ENCODE measurements at regions not wholly inside any gene's neighbourhood (a gene's known extent, or its start where the extent isn't known, plus 50 kb on each side); places are given as distances from the start of the nearest gene placed in this dataset.
"Not testable (repeated sequence)": the region's sequence is repeated elsewhere in the genome, so short reads cannot be mapped to it uniquely, and the experiment has no call there.

DNA sequence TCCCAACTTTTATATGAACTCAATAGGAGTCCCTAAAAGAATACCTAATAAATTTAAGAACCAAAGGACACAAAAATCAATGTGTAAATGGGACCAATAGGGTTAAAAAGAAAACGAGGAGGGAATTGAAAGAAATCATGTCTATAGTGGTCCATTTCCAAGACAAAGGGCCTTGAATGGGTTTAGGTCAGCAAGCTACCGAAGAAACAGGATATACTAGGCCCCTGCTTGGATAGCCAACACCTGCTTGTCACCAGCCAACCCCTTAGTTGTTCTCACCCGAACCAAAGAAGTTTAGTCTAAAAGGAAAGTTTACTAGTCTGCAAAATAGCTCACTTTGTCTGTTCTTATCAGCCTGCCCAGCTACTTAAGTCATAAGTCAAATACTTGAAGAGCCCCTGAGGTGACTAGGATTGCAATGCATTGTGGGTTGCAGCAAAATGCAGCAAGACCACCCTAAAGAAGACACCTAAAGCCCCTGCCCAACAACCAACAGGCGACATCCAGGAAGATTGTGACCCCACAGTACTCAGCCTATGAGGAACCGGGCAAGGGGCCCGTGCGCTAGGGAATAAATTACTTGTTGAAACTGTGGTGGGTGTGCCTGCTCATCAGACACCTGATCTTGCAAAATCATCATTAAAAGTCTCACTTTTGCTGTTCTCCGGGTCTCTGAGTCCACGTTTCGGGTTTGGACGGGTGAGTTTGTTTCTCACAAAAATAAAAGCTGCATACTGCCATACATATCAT is 183.9 kb upstream of the PPP1R26 start:
- no peak for DNase-seq (ENCODE audit: low spot score)

DNA sequence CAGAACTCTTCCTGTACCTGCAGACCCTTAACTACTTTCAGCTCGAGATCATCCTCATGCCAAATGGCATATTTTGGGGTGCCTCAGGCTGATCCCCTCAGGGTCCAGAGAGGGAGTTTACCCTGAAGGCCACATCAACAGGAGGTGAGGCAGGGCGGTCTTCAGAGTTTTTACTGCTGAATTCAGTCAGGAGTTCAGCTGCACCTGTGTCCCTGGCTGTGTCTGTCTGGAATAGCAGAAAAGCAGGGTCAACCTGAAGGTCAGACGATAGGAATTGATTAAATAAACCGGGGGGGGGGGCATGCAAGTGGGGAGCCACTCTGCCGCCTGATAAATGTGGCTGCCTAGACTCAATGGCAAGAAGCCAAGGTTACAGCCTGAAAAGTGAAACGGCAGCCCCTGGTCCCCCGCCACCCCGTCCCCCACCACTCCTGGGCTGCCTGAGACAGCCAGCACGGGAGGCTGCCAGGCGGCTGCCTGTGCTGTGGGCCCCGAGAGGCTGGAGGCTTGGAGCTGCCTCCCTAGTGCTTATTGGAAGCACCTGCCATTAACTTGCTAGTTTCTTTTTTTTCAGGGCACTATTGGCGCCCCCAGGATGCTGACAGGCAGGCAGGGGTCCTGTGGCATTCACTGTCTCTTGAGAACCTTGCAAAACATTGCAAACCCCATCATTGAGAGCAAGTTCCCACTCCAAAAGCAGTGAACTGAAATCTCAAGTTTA is 182.7 kb upstream of the PPP1R26 start:
- no peak for DNase-seq (ENCODE audit: low spot score)

DNA sequence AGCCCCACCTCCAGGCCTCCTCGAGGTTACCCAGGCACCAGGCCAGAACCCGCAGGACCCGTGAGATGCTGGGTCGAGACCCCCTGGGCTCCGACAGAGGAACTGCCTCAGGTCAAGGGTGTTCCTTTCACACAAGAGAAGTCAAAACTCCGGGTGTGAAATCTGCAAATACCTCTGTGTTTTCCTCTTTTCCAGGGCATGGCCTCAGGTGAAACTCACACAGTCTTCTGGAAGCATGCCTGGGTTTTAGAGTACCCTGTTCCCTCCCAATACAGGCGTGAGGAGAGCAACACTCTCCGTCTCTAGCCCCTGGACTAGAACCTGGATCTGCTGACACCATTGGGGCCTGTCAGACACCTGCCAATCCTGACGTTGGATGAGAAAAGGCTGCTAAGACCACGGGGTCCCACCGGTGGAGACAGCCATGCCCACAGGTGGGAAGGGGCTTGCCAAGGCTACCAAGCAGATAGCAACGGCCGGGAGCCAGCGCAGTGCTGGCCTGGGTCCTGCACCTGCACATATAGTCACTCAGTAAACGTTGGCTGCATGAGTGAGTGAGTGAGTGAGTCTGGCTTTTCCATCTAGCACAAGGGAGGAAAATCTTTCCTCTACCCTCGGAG is 182.0 kb upstream of the PPP1R26 start:
- DNase-seq (ENCODE audit: low spot score) = no peak

DNA sequence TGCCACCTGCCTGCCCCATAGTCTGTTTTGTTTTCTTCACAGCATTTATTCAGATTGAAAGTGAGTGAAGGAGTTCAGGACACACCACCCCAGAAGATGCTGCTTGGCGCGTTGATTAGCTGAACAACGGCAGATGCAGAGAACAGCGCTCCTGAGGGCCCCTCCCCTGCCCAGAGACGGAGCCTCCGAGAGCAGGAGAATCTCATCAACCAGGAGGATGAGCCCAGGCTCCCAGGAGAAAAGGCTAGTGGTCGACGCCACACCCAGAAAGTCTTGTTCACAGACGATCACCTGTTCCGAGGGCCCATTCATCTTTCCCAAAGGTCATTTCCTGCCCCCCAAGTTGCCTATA is 180.4 kb upstream of the PPP1R26 start:
- DNase-seq (ENCODE audit: low spot score) = no peak

DNA sequence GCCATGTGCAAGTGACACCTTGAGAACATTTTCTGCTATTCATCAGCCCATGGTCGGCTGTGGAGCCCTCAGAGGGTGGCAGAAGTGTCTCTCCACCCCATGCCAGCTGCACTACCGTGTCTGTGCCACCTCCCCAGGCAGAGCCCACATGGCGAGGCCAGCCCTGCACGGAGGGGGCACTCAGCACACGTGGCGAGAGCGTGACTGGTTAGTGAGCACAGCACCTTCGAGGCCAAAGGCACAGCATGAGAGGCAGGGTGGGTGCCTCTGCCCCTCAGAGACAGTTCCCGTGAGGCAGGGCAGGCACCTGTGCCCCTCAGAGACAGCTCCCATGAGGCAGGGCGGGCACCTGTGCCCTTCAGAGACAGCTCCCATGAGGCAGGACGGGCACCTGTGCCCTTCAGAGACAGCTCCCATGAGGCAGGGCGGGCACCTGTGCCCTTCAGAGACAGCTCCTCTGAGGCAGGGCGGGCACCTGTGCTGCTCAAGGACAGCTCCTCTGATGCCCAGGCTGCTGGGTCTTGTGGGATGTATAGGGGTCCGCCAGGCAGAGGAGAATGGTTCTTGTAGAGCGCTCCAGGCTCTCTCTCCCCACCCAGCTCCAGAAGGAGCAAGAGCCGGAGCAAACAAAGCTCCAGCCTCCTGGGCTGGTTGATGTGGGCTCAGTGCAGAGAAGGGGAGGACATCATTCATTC is 179.8 kb upstream of the PPP1R26 start:
- DNase-seq (ENCODE audit: low spot score) = no peak

DNA sequence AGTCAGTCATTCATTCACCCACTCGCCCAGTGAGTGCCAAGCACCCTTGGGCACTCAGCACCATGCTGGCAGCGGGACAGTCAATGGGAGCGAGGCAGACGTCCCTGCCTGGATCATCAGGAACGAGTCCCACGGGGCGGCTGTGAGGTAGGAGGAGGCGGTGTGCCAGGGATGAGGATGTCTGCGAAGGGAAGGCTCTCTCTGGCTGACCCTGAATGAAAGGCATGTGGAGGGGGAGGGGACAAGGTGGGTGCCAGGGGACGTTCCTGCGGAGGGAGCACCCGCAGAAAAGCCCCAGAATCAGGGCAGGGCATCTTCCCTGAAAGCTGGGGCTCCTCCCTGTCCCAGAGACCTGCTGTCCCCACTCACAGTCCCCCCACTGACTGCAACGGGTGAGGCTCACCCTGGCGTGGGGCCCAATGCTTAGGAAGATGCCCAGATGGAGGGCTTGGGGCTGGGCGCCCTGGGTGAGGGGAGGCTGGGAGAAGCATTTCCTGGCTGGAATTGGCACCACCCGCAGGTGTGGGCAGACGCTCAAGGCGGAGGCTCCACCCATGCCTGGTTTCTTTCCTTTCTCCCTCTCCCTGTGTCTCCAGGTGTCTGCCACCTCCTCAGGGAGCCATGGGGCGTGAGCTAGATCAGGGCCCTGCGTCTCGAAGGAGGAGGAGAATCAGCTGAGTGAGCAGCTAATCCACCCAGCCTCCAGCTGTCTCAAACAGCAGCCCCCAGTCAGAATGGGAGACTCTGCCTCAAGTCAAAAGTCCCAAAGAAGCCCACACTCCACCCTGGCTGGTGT is 179.0 kb upstream of the PPP1R26 start:
- no peak for DNase-seq (ENCODE audit: low spot score)

DNA sequence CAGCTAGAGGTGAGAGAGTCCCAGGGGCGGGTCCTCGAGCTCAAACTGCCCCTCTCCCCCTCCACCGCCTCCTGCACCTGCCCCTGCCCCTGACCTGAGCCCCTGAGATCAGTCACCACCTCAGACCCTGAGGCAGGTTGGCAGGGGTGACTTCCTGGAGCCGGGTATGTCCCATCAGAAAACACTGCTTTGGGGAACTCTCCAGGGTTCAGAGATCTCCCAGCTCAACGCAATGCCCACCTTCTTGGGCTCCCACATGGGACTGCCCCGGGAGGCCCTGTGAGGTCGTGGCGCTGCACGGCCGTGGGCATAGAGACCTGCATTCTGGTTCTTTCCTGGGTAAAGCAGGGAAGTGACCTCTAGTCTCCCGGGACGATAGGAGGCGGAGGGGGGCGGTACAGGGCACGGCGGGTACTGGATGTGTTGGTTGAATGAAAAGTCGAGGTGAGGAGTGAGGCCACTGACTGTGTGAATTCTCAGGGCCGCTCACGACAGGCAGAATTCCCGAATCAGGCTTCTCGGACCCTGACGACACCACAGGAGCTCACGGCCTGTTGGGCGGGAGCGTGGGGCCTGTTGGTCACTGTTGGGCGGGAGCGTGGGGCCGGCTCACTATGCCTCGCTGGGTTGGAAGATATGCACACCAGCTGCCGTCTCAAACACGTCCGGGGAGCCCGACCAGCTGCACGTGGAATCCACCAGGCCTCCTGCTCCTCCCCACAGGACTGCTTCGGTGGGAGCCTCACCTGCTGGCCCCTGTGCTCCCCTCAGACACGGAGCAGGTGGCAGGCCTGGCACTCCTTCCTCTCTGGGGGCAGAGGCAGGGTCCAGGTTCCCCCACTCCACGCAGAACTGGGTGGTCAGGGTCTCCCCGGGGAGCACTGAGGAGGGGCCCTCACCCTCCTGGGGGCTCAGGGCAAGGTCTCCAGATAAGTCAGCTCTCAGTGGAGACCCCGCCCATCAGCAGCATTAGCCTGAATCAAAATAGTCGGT is 178.0 kb upstream of the PPP1R26 start:
- DNase-seq (ENCODE audit: low spot score) = no peak

DNA sequence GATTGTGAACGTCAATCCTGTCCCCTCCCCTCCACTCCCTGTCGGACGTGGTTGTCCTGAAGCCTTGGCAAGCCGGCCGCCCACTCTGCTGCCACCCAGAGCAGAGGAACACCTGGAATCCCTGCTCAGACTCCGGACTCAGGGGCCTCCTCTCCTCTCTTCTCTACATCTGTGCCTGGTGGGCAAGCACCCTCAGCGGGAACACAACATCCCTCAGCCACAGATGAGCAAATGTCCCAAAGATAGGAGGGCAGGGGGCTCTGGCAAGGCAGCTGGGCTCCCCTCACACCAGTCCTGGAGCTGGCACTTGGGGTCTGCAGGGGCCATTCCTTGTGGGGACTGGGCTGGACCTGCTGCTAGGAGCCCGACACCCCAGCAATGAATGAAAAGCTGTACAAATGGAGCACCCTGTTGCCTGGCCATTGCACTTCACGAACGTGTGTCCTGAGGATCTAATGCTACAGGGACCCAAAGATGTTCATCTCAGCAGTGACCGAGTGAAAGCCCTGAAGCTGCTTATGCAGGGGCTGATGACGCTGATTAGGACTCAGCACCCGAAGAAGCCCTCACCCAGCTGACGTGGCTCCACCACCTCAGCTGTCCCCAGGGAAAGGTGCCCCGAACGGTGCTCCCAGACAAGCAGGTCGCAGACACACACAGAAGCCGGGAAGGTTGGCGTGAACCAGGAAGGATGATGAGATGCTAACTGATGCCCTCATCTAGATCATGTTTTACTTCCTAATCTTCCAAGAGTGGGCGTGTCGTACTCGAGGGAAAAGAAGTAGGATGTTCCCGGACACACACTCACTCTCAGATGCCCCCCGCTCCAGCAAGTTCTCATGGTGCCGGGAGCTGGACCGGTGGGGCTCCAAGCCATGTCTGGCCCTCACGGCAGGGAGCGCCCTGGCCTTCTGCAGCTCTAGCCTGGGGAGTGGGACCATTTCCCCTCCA is 177.0 kb upstream of the PPP1R26 start:
- DNase-seq (ENCODE audit: low spot score) = no peak

DNA sequence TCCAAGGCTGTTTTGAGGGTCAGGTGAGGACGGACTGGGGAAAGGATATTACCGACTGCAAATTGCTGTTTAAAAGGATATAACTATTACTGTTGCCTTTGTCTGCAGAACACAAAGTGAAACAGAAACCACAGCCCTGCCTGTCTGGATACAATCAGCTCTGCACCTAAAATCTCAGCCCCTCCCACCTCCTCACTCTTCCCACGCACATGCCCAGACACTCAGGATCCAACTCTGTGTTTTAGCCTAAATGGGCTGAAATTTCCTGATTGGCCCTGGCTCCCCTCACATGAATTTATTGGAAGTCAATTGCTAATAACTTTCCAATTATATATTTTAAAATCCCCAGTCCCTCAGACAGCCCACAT is 176.3 kb upstream of the PPP1R26 start:
- no peak for DNase-seq (ENCODE audit: low spot score)

DNA sequence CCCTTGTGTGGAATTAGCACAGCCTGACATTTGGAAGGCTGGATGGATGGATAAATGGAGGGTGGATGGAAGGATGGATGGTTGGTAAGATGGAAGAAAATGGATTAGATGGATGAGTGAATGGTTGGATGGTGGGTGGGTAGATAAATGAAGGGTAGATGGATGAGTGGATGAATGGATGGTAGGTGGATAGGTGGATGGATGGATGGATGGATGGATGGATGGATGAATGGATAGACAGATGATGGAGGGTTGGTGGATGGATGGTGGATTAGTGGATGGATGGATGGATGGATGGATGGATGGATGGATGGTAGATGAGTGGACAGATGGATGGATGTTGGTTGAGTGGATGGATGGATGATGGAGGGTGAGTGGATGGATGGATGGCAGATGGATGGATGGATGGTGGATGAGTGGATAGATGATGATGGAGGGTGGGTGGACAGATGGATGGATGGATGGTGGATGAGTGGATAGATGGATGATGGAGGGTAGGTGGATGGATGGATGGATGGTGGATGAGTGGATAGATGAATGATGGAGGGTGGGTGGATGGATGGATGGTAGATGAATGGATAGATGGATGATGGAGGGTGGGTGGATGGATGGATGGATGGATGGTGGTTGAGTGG is 175.6 kb upstream of the PPP1R26 start:
- no peak for DNase-seq (ENCODE audit: low spot score)

DNA sequence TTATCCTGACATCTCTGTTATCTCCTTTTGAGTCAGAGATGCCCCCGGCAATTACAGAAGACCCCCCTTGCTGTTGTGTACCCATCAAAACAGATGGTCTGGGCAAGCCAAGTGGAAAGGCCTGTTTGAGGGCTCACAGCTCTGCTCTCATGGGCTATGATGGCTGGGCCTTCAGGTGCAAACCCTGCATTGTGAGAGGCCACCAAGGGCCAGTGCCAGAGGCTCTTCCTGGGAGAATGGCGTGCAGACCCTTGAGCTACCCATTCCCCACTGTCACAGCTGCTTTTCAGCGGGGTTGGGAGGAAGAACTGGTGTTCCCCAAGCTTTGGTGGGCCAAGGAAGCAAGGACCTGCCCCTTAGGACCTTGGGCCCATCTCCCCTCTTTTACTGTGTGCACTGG is 174.7 kb upstream of the PPP1R26 start:
- DNase-seq (ENCODE audit: low spot score) = no peak

DNA sequence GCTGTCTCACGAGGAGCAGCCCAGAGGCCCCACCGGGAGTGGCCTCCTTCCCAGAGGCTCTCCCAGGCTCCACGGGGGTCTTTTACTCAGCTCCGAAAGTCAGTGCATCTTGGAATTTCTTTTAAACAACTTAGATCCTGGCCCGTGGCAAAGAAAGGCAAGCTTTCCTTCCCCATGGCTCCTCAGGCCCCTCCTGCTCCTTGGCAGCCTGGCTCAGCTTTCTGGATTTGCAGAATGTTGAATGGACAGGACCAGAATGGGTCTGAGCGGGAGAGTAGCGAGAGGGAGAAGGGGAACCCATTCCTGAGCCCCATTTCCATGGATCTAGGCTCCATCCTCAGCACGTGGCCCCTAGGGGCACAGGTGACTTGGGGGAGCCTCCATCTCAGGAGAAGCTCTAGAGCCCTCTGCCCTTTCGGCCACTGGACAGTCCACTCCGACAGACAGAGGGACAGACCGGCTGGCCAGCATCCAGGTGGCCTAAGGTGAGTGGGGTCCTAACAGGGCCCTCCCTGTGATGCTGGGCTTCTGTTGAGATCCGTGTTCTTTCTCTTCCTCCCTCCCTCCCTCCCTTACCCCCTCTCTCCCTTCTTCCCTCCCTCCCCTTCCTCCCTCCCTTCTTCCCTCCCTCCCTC is 173.9 kb upstream of the PPP1R26 start:
- DNase-seq (ENCODE audit: low spot score) = no peak

DNA sequence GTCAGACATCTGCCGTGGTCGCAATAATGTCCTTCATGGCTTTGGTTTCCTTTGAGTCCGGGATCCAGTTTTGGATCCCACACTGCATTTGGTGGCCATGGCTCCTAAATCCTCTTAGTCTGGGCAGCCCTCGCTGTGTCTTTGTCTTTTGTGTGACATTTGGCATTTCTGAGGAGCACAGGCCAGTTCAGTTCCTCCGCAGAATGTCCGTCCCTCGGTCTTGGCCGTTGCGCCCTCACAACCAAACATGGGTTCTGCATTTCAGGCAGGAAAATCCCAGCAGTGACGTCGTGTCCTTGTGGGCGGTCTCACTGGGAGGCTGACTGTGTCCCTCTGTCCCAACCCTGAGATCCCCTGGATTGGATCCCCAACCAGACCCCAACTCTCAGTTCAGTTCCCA is 172.9 kb upstream of the PPP1R26 start:
- DNase-seq (ENCODE audit: low spot score) = no peak

DNA sequence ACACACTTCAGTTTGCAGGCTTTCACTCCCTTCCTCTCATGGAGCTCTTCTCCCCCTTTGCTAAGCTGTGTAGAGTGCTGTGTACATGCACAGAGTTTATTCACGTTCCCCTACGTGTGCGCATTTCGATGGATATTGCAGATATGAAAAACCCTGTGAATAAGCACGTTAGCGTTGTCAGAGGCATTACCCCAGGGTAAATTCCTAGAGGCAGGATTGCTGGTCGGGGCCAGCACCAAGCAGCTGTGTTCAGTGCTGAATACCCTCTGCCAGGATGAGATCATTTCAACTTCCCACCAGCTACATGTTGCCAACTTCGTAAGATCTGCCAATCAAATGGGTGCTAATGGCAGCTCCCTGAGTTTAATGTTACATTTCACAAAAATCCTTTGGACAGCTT is 172.3 kb upstream of the PPP1R26 start:
- no peak for DNase-seq (ENCODE audit: low spot score)

DNA sequence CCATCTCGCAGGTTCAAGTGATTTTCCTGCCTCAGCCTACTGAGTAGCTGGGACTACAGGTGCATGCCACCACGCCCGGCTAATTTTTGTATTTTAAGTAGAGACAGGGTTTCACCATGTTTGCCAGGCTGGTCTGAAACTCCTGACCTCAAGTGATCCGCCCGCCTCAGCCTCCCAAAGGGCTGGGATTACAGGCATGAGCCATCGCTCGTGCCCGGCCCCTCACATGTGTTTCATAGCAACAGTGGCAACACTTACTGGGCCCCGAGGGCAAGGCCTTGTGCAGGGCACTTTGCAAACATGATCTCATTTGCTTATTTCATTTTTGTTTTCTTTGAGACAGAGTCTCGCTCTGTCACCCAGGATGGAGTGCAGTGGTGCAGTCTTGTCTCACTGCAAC is 171.7 kb upstream of the PPP1R26 start:
- DNase-seq (ENCODE audit: low spot score) = not testable (repeated sequence)

DNA sequence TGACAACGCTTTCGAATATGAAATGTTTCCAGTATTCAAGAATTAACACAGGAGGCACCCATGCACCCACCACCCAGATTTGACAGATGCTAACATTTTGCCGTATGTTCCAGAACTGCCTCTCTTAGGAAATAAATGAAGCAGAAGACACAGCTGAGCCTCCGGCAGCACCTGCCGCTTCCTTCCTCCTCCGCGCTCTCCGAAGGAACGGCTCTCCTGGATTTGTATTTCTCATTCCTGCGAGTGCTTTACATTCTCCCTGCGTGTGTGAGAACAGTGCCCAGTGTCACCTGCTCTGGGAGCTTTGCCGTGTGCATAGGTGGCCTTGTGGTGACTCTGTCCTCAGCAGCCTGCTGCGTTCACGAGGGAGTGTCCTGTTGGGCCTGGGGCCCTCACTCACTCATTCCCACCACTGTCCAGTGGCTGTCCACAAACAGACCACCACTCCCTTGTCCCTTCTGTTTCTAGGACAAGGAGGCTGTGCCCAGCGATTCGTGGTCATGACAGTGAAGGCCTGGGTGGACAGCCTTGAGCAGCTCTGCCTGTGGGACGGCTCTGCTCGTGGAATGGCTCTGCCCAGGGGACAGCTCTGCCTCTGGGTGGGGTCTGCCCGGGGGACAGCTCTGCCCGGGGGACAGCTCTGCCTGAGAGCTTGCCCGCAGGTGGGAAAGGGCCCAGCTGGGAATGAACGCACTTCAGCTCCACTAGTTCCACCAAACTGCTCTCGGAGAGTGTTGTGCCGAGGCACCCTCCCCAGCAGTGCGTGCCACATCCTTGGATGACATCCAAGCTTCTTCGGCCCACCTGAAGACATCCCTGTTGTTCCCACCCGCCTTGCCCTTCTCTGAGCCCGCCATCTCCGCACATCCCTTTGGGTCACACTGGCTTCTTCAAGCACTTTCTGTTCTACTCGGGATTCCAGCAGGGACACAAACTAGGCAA is 170.5 kb upstream of the PPP1R26 start:
- DNase-seq (ENCODE audit: low spot score) = no peak

DNA sequence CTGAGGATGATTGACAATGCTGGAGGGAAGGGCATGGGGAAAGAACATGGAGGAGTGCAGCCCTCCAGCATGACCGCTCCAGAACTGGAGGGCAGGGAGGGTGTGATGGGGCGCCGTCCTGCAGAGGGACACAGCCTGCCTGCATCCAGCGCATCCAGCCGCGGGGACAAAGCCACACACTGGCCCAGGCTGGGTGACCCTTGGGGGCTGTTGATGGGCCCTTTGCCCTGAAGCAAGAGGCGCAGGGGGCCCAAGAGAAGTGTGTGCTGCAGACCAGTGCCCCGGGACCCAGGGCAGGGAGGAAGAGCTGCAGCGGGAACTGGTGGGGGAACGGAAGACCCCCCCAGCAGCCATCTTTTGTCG is 169.8 kb upstream of the PPP1R26 start:
- DNase-seq (ENCODE audit: low spot score) = no peak

DNA sequence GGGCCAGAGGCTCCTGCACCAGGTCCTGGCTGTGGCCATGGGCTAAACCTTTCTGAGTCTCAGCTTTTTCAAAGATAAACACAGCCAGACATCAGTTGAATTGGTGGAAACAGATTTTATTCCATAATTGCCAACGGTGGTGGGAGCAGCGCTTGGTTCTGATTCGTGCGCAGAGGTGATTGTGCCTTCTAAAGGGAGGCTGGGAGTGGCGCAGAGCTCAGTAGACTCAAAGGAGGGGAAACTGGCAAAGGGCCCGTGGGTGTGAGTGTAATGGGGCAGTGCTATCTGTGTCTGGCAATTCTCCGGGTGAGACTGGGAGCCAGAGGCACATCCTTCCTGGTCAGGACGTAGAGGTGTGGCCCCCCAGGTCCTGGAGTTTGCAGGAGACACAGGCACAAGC is 169.4 kb upstream of the PPP1R26 start:
- DNase-seq (ENCODE audit: low spot score) = no peak
